Kidney (tissue), 13 donors: ENCODE measurements at regions not wholly inside any gene's neighbourhood (a gene's known extent, or its start where the extent isn't known, plus 50 kb on each side); places are given as distances from the start of the nearest gene placed in this dataset.

Source experiments
- DNase-seq, 5 donors: peaks; one replicate each; pipeline ENCODE4 v3.0.0-alpha.2; 2013 to 2020
- FAIRE-seq: peaks from 2 replicates; lab custom pipeline; 2012; peaks lifted over from hg19 to GRCh38; lab: Jason Lieb, UNC
- H3K27ac ChIP-seq, 2 donors: one replicate each; pipeline ENCODE4 v1.7.0; 2013; ENCODE audit warnings: low read depth in 2 of 2, low read length in 2 of 2, inconsistent platforms in 1 of 2
- H3K27me3 ChIP-seq: one replicate; pipeline ENCODE4 v1.7.1; 2013; ENCODE audit warnings: low read length, inconsistent platforms; ENCODE audit not compliant: control insufficient read depth, insufficient read depth
- H3K36me3 ChIP-seq, 3 donors: one replicate each; pipeline versions ENCODE4 v1.7.0 to v1.7.1; 2013; ENCODE audit warnings: low read length in 3 of 3, control low read depth in 1 of 3, inconsistent platforms in 1 of 3; ENCODE audit not compliant: insufficient read depth in 3 of 3, control insufficient read depth in 2 of 3
- H3K4me1 ChIP-seq, 3 donors: one replicate each; pipeline versions ENCODE4 v1.7.0 to v1.7.1; 2013; ENCODE audit warnings: low read length in 3 of 3, inconsistent platforms in 1 of 3, low read depth in 1 of 3; ENCODE audit not compliant: control insufficient read depth in 2 of 3, insufficient read depth in 2 of 3
- H3K4me3 ChIP-seq, 3 donors: one replicate each; pipeline versions ENCODE4 v1.7.0 to v1.8.1; 2013; ENCODE audit warnings: low read length in 3 of 3, control low read depth in 1 of 3, inconsistent platforms in 1 of 3
- H3K9ac ChIP-seq, 3 donors: one replicate each; pipeline versions ENCODE4 v1.7.0 to v1.7.1; 2013; ENCODE audit warnings: low read length in 3 of 3, control low read depth in 1 of 3, inconsistent platforms in 1 of 3
- H3K9me3 ChIP-seq, 3 donors: one replicate each; pipeline versions ENCODE4 v1.7.0 to v1.7.1; 2013; ENCODE audit warnings: low read length in 3 of 3, control low read depth in 1 of 3, inconsistent platforms in 1 of 3; ENCODE audit not compliant: control insufficient read depth in 2 of 3, insufficient read depth in 1 of 3
- intact Hi-C: fragments of 100-400 bp; cut with DNase I; formaldehyde crosslinking; loops from one replicate; pipeline ENCODE4 v1.11.1; 2022
- TF ChIP-seq, protein P1 (sequence below): IDR thresholded peaks from 3 replicates; pipeline ENCODE4 v1.5.1; 2012; ENCODE audit warnings: mild to moderate bottlenecking, moderate library complexity, borderline replicate concordance; ENCODE audit not compliant: insufficient read depth; ENCODE audit errors: extremely low read depth
- donor health status: control.
- donor health status: control.
- donor health status: control.
- donor health status: control.
- donor health status: control.
- donor health status: DM: yes; HTN: yes; CAD: no.
- donor health status: Normal renal cell carcinoma (clear cell type).

DNA sequence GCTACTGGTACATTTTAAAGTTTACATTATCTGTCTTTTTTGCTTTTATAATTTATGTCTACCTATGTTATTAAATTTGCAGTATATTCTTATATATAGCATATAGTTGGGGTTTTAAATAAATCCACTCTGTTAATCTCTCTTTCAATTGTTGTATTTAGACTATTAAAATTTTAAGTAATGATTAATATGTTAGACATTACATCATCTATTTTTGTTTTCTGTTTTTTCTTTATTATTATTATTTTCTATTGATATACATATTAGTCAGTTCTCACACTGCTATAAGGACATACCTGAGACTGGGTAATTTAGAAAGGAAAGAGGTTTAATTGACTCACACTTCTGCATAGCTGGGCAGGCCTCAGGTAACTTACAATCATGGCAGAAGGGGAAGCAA lies 1338.2 kb upstream of the GJE1 start:
- no peak overlapping the region for H3K27ac ChIP-seq
- no peaks in the 10 kb centered on the region for H3K4me1 ChIP-seq
- FAIRE-seq (no peak), DNase-seq (no peak)
- intact Hi-C loops, result no loop called here
- no peaks in the 10 kb centered on the region for H3K36me3 ChIP-seq
- no peak overlapping the region for H3K4me3 ChIP-seq
- no peaks in the 10 kb centered on the region for H3K27me3 ChIP-seq
- H3K9me3 ChIP-seq, result no peaks in the 10 kb centered on the region
- no peak overlapping the region for H3K9ac ChIP-seq
- TF ChIP-seq, protein P1, sequence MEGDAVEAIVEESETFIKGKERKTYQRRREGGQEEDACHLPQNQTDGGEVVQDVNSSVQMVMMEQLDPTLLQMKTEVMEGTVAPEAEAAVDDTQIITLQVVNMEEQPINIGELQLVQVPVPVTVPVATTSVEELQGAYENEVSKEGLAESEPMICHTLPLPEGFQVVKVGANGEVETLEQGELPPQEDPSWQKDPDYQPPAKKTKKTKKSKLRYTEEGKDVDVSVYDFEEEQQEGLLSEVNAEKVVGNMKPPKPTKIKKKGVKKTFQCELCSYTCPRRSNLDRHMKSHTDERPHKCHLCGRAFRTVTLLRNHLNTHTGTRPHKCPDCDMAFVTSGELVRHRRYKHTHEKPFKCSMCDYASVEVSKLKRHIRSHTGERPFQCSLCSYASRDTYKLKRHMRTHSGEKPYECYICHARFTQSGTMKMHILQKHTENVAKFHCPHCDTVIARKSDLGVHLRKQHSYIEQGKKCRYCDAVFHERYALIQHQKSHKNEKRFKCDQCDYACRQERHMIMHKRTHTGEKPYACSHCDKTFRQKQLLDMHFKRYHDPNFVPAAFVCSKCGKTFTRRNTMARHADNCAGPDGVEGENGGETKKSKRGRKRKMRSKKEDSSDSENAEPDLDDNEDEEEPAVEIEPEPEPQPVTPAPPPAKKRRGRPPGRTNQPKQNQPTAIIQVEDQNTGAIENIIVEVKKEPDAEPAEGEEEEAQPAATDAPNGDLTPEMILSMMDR, result no peak

- Histone ChIP-seq H3K27ac (no peak overlapping the region), H3K9ac (no peak overlapping the region), H3K36me3 (no peaks in the 10 kb centered on the region), H3K4me3 (no peak overlapping the region), H3K27me3 (no peaks in the 10 kb centered on the region), H3K4me1 (no peaks in the 10 kb centered on the region), H3K9me3 (no peaks in the 10 kb centered on the region)
- FAIRE-seq (no peak), DNase-seq (no peak)
- TF ChIP-seq, protein P1, result no peak
- intact Hi-C loops, result no loop called here
Measured at GRCh38 chr6:140790109-140790508, 1342.6 kb upstream of the GJE1 start.

- Histone ChIP-seq H3K36me3 (no peaks in the 10 kb centered on the region), H3K27ac (no peak overlapping the region), H3K27me3 (no peaks in the 10 kb centered on the region), H3K9me3 (no peaks in the 10 kb centered on the region), H3K9ac (no peak overlapping the region), H3K4me3 (no peak overlapping the region), H3K4me1 (no peaks in the 10 kb centered on the region)
- intact Hi-C loops, result no loop called here
- TF ChIP-seq, protein P1, result no peak
- DNase-seq, result no peak
- no peak for FAIRE-seq
Measured at GRCh38 chr6:140789466-140789865, 1343.3 kb upstream of the GJE1 start.

- FAIRE-seq (no peak), DNase-seq (no peak)
- Histone ChIP-seq H3K27ac (no peak overlapping the region), H3K9me3 (no peaks in the 10 kb centered on the region), H3K9ac (no peak overlapping the region), H3K36me3 (no peaks in the 10 kb centered on the region), H3K4me3 (no peak overlapping the region), H3K4me1 (no peaks in the 10 kb centered on the region), H3K27me3 (no peaks in the 10 kb centered on the region)
- intact Hi-C loops, result no loop called here
- TF ChIP-seq, protein P1, result no peak
Measured at GRCh38 chr6:140785926-140786325, 1346.8 kb upstream of the GJE1 start.
